ENCODE measurements at regions not wholly inside any gene's neighbourhood (a gene's known extent, or its start where the extent isn't known, plus 50 kb on each side); places are given as distances from the start of the nearest gene placed in this dataset.

DNA sequence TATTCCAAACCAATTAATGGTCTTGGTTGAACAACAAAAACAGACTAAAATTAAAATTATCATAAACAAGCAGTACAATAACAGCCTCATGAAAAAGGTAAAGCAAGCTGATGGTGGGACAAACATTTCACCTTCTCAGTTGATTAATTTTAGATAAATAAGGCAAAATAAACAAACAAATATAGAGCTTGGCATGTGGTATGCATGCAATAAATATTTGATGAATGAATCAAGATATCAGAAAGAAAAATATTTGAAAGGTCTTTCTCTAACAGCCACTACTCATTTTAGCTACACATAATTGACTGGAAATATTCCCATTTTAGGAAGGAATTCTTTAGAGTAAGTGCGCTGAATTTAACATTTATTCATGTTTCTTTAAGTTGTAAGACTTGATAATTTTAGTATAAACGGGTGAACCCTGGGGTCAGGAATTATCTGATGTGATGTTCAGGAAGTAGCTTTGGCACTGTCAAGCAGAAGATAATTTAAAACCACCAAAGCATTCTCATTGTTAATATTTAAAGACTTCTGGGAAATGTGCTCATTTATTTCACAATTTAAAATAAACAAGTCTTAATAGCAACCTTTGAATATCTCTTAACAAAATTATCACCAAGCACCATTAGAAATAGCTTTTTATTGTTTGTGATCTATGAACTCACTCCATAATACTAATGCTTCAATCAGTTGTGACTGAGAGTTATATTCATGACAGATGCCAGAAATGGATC, 372.3 kb upstream of the TGFBR2 start:
- TF ChIP-seq POLR2A (IDR thresholded peaks at IDR 0.05; ENCODE audit: low read length) (no peak), GATA1 (IDR thresholded peaks at IDR 0.05; ENCODE audit: low read depth, low read length) (no peak)
